DMS79 (cell line): ENCODE measurements at regions not wholly inside any gene's neighbourhood (a gene's known extent, or its start where the extent isn't known, plus 50 kb on each side); places are given as distances from the start of the nearest gene placed in this dataset.
"Not testable (repeated sequence)": the region's sequence is repeated elsewhere in the genome, so short reads cannot be mapped to it uniquely, and the experiment has no call there.

Experiments used
- DNase-seq: peaks from one replicate; lab custom pipeline; 2025; lab: John Stamatoyannopoulos, UW

DNA sequence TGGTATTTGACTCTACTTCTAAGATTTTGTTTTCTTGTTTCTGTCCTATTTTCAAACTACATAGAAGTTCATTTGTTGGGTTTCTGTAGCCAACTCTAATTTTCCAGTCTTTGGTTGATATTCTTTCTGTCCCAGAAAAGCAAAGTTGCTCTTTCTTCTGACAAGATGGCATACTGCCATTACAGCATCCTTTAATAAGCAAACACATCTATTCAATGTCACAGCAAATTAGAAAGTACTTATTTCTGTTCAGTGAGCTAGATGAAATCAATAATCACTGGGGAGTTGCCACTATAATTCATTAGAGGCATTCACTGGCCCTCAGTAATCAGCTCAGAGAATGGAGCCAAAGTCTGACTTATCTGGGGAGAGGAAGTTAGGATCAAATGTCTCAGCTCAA is 1258.0 kb upstream of the IGFBP7 start:
- DNase-seq: no peak

DNA sequence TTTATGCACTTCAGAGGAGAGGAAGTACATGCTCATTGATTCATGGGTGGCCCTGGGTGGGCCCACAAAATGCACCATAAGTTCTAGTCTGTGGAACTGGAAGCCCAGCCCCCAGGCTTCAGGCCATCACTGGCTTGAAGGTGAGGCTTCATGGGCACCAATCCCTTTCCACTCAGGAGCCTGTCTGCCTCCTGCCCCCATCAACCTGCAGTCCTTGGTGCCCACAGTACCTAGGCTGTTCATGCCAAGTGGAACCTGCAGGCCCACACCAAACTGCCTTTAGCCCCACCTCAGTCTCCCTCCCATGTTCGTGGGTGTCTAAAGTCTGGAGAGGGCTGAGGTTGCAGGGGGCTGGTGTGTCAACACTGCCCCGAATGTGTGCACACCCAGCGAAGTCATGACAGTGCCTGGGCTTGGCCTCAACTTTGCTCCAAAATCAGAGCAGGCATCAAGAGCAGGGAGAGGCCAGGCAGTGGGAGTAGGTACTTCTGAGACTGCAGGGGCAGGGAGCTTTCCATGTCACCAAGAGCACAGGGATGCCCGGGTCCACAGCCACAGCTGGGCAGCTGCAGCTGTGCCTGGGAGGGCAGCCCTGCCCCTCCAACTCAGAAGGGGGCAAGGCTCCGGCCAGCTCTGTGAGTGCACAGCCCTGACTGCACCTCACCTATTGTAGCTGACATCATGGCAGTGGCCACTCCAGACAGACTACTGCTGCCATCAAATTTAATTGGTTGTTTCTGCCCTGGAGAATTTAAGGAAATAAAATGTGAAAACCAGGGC is 1250.4 kb upstream of the IGFBP7 start:
- DNase-seq: no peak

DNA sequence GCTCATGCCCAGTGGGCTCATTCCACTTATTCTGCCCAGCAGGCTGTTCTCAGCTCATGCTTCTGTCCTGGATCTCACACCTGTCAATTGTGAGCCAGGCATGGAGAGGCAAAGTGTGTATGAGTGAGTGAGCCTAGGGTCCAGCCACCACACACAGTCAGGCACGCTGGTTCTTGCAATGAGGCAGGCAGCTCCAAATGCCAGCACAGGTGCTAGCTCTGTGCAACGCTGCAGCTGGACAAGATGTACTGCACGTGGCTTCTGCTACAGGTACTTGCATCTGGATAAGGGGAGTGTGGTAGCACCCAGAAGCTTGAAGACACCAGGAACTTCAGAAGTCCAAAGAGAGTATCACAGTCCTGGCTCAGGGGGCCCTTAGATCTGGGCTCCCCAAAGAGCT is 1249.4 kb upstream of the IGFBP7 start:
- no peak for DNase-seq

DNA sequence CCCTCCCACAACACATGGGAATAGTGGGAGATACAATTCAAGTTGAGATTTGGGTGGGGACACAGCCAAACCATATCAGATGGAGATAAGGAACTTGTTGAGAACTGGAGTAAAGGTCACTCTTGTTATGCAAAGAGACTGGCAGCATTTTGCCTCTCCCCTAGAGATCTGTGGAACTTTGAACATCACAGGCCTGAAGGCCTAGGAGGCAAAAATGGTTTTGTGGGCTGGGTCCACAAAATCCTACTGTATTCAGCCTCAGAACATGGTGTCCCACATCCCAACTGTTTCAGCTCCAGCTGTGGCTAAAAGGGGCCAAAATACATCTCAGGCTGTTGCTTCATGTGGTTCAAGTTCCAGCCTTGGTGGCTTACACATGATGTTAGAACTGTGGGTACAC is 1247.8 kb upstream of the IGFBP7 start:
- no peak for DNase-seq

DNA sequence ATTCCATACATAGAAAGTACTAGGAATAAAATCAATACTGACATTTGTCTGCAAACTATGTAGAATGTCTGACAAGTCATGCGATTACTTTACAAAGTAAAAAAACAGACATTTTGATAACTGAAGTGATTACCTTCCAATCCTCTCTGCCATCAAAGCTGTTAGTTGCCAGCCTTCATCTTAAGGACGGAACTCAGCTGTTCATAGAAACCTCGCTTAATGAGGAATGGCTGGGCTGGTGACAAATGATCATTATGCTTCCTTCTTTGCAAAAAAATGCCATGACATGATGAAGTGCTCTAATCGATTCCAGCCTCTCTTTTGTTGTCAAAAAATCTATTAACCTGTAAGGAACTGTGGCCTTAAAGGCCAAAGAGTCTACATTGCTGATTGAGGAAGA is 1214.9 kb upstream of the IGFBP7 start:
- no peak for DNase-seq

DNA sequence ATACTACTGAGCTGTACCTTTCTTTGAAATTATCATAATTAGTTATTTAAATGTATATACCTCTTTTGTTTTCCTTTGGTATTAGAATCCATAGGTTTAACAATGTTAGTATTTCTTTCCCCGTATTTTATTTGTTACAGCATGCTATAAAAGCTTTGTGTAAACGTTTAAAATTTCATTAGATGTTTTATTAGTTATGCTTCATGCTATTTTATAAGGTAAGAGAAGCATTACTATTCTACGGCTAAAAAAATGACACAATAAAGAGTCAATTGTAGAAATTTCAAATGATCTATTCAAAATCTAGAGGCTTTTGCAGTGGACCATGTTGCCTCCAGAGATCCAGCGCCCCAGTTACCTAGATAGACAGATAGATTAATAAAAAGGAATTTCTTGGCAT is 1203.3 kb upstream of the IGFBP7 start:
- DNase-seq: no peak

DNA sequence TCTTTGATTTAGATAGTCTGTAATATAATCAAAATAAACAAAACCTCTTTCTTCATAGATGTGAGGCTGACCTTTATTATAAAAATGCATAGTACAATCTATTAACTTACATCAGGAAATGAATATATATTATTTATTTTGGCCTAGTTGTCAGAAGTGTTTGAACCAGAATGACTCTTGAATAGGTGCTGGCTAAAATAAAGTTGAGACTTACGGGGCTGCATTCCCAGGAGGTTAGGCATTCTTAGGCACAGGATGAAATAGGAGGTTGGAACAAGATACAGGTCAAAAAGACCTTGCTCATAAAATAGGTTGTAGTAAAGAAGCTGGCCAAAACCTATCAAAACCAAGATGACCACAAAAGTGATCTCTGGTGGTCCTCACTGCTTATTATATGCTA is 1193.3 kb upstream of the IGFBP7 start:
- DNase-seq: no peak

DNA sequence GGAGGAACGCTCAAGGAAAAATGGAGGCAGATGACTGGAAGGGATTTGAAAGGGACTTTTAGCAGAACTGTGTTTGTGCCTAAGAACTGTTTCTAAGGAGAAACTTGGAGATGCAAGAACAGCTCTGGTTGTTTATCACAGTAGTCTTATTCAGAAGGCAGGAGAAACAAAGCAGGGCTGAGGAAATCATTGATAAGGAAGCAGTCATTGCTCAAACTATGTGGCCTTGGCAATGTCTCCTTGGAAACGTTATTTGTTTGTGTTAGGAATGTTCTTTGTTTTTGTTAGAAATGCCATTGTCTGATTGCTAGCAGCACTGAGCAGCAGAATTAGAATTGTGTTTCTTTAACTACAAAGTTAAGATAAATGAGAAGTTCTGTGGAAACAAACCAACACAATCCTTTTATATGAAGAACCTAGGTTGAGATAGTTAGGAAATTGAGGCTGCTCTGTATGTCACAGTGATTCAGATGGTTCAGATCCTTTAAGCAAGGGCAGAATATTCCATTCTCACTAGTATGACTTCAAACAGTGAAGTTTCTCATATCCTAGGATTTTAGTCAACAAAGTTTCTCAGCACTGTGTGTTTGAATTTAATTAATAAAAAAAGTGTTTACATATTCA is 1191.3 kb upstream of the IGFBP7 start:
- no peak for DNase-seq

DNA sequence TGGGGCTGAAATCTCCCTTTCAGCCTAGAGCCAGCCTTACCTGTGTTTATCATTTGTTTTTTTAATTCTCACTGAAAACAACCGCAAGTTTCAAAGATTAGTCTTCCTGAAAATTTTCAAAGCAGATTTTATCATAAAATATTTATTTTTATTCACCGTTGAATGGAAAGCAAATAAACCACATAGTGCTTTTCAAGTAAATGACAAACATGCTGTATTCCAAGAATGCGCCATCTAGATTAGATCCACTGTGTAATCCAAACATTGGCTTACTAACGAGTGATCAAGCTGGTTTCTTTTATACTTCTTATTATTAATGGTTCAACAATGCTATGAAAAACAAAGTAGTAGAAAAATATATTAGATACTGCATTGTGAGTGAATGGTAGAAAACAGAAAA is 1176.2 kb upstream of the IGFBP7 start:
- no peak for DNase-seq

DNA sequence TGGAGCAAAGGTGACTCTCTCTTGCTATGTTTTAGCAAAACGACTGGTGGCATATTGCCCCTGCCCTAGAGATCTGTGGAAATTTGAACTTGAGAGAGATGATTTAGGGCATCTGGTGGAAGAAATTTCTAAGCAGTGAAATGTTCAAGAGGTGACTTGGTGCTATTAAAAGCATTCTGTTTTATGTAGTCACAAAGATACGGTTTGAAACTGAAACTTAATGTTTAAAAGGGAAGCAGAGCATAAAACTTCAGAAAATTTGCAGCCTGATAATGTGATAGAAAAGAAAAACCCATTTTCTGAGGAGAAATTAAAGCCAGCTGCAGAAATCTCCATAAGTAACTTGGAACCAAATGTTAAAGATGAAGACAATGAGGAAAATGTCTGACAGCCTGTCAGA is 1170.7 kb upstream of the IGFBP7 start:
- not testable (repeated sequence) for DNase-seq

DNA sequence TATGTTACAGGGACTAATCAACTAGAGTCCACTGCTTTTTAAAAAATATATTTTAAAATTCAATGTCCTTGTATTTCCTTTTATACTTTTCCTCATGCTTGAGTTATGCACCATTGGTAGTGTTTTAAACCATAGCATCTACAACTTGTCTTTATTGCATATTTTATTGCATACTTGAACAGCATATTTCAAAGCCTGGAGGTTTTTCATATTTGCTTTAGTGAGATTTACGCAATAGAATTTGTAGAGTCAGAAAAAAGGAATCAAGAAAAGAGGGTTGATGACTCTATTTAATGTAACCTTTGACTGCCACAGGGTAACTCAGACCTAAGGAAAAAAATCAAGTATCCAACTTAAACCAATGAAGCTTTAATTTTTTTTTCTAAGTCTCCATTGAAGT is 1165.7 kb upstream of the IGFBP7 start:
- DNase-seq: no peak

DNA sequence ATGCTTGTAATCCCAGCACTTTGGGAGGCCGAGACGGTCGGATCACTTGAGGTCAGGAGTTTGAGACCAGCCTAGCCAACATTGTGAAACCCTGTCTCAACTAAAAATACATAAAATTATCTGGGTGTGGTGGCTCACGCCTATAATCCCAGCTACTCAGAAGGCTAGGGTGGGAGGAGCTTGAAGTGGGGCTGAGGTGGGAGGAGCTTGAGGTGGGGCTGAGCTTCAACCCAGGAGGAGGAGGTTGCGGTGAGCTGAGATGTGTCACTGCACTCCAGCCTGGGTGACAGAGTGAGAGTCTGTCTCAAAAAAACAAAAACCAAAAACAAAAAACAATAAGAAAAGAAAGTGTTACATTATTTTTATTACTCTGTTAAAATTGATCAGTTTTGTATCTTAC is 1164.4 kb upstream of the IGFBP7 start:
- DNase-seq: no peak

DNA sequence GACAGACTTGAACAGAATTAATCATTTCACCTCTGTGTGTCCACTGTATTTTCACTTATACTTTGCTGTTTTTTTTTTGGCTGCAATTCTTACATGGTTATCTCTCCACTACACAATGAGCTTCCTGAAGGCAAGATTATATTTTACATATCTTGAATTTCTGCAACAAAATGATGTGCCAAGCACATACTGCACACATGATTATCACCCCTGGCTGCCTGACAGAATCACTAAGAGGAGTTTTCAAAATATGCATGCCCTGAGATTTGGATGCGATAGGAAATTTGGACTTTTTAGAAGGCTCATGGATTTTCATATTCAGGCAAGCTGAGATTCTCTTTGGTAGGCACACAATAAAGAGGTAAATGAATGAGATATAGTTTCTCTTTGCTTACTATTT is 1162.1 kb upstream of the IGFBP7 start:
- no peak for DNase-seq

DNA sequence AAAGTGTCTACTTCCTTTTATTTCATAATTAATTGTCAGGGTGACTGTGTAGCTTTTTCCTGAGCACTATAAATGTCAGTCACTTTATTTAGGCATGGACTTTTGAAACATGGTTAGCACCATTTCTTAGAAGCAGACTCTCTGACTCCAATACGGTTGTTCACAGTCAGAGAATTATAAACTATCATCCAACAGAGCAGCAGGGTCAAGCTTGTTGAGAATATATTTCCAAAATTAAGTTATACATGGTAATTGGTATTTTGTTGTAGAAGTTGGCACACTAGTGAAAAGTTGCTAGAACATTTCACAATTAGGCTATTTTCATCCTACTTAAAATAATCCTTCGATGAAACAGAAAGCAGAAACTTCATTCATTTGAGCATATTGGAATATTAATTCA is 1155.5 kb upstream of the IGFBP7 start:
- no peak for DNase-seq

DNA sequence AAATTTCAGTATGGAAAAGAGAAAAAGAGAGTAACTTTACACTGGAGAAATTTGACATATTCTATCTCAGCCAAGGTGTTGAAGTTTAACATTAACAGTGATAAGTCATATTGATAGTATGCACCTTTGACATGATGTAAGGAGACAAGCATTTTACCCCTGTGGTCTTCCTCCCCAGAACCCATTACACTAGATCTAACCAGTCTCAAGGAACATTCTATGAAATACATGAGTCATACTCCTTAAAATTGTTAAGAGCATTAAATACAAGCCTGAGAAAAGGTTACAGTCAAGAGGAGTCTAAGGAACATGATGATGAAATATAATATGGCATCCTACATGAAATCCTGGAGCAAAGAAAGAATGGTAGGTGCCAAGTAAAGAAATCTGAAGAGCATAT is 1151.3 kb upstream of the IGFBP7 start:
- DNase-seq: no peak

DNA sequence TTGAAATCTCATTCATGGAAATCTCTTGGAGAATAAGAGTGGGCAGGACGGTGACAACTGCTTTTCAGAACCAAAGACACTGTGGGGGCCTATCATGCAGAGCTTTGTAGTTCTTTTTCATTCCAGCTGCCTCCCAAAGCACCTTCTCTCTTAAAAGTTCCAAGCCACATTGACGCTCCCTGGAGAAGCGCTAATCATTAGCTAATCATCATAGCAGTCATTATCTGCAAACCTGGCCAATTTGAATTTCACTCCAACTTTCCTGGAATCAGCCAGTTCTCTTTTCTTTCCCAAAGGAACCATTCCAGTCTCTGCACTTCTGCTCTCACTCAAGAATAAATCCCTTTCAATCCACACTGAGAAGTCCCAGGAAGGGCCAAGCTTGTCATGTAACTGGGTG is 1144.1 kb upstream of the IGFBP7 start:
- DNase-seq: no peak

DNA sequence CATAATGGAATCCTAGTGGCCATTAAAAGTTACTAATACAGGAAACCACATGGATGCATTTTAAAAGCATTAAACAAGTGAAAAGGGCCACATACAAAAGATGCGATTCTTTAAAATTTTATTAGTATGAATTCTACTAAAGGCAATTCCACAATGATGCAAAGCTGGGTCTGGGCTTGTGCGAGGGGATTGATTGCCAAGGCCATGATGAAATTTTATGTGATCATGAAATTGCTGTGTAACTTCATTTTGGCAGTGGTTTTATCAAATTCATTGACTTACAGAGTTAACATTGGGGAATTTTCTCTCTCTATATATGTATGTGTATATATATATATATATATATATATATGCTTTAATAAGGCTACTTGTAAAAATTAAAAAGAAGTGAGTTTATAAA is 1142.5 kb upstream of the IGFBP7 start:
- no peak for DNase-seq

DNA sequence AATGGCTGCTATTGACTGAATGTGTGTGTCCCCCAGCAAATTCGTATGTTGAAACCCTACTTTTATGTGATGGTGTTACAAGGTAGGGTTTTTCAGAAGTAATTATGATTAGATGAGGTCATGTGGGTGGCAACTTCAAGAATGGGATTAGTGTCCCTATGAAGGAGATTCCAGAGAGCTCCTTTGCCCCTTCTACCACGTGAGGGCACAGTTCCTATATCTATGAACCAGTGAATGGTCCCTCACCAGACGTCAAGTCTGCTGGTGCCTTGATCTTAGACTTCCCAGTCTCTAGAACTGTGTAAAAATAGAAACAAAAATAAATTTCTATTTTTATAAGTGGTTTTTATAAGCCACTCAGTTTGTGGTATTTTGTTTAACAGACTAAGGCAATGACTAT is 1137.6 kb upstream of the IGFBP7 start:
- no peak for DNase-seq

DNA sequence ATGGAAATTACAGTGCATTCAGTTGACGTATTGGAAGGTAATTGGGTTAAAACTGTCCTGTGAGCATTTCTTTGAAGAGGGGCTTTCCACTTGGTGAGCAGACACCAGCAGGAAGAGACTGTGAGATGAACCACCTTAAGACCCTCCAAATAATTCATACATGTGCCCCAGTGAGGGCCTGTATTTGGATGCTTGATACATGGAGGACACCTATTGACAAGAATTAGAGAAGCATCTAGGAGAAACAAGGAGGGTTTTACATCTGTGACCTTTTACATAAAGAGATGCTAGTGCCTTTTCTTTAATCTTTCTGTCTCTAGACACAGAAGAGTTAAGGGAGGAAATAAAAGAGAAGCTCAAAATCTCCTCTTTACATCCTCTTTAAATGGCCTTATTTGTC is 1115.3 kb upstream of the IGFBP7 start:
- no peak for DNase-seq

DNA sequence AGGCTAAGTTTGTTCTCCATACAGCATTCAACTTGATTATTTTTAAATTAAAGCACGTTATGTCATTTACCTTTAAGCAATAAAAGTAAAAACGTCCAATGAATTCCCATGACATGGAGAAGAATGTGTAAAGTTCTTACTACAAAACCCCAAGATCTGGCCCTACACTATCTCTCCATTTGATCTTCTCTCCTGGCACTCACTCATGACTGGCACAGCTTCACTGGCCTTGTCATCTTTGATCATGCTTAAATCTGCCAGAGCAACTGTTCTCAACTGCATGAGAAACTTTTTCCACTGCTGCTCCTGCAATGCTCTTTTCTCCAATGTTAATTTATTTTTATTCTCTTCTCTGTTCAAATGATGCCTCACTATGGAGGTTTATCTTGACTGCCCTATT is 1109.0 kb upstream of the IGFBP7 start:
- no peak for DNase-seq

DNA sequence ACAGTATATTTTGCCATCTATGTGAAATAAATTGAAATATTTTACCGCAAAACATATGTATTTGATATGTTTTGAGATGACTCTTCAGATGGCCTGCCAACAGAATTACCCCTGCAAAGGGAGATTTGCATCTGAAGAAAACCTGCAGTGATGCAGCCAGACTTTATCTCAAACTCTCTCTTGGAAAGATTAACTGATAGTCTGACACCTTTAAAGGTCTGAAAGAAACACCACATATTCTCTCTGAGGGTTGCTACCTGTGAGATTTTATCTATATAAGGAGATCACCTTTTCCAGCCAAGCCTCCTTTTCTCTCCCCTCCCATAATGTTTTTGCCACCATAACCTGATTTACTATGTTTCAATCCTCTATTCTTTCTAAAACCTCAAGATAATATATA is 1106.3 kb upstream of the IGFBP7 start:
- DNase-seq: no peak

DNA sequence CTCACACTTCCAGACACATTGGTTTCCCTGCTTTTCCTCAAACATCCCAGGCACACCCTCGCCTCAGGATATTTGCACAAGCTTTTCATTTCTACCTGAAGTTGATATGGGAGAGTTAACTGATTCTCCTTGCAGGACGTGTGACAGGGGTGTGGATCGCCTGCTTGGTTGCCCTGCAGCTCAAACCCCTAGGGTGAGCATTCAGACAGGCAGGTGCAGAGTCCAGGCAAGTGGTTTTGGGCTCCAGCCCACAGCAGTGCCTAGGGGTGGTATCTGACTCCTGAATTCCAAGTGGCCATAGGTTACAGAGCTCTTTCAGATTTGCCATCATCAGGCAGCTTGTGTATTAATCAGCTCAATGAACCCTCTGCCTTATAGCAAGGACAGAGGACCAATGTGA is 1104.2 kb upstream of the IGFBP7 start:
- DNase-seq: no peak

DNA sequence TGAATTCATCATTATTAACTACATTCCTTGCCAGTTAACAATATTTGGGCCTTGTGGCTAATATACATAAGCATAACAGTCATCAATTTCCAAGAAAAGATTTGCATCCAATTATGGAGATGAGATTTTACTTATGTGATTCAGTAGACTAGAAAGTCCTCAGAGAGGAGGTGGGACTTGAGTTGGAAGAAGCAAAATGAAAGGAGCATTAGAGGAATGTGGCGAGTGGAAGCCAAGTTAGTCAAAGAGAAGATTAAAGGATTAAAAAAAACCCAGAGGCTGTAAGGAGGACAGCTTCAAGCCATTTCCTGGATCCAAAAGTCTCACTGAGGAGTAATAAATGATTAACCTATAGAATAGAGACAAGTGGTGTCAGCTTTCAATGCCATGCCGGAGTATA is 1099.4 kb upstream of the IGFBP7 start:
- no peak for DNase-seq

DNA sequence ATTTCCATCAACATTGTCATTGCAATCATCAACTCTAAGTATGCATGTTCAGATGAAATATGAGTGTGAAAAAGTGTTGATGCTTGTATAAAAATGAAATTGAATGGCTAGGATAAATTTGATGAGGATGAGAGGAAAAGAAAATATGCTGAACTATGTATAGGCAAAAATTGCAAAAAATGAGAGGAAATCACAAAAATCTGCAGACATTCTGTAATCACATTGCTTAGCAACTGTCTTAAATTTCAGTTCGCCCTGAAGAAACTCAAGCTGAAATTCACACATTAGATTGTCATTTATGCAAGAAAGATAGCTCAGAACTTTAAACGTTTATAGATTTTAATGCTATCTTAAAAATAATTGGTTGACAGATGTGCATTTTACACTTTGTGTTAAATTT is 1098.8 kb upstream of the IGFBP7 start:
- DNase-seq: no peak
